H1 (cell line): ENCODE measurements at regions not wholly inside any gene's neighbourhood (a gene's known extent, or its start where the extent isn't known, plus 50 kb on each side); places are given as distances from the start of the nearest gene placed in this dataset.

Experiments used
- ATF2 ChIP-seq: IDR thresholded peaks from 2 replicates; pipeline ENCODE4 v1.6.1; 2012; ENCODE audit warnings: low read length, inconsistent platforms
- BRCA1 ChIP-seq: IDR thresholded peaks from 2 replicates; pipeline ENCODE4 v1.6.1; 2012; ENCODE audit warnings: low read depth, low read length, improper control_type of control experiment
- CREB1 ChIP-seq: IDR thresholded peaks from 2 replicates; pipeline ENCODE4 v1.6.1; 2012; ENCODE audit warnings: inconsistent platforms
- CTCF ChIP-seq, 3 experiments: IDR thresholded peaks; 1 replicate in 2 of 3; 2 replicates in 1 of 3; pipeline versions ENCODE4 v1.5.1 to v1.6.1; 2011; ENCODE audit warnings: low read length in 3 of 3, mild to moderate bottlenecking in 3 of 3, inconsistent platforms in 2 of 3, low read depth in 1 of 3, moderate library complexity in 1 of 3; ENCODE audit not compliant: insufficient read depth in 1 of 3; ENCODE audit errors: control extremely low read depth in 1 of 3
- EZH2 ChIP-seq: fragments of 200-600 bp; sonication (generic); IDR thresholded peaks from 2 replicates; pipeline ENCODE4 v1.7.1; 2012; ENCODE audit warnings: low read depth, mild to moderate bottlenecking, moderate library complexity, low read length, inconsistent platforms; ENCODE audit not compliant: severe bottlenecking
- JUND ChIP-seq: IDR thresholded peaks from 2 replicates; pipeline ENCODE4 v1.6.1; 2011; ENCODE audit warnings: mild to moderate bottlenecking, improper control_type of control experiment, low read length
- MAFK ChIP-seq: IDR thresholded peaks from 2 replicates; pipeline ENCODE4 v1.6.1; 2012; ENCODE audit warnings: low read depth, mild to moderate bottlenecking, improper control_type of control experiment, low read length
- PHF8 ChIP-seq: fragments of 200-600 bp; sonication (generic); conservative IDR thresholded peaks from 2 replicates; pipeline ENCODE4 v1.7.1; 2012; ENCODE audit warnings: low read depth, mild to moderate bottlenecking, inconsistent platforms, low read length, moderate library complexity
- POLR2A ChIP-seq, 2 experiments: IDR thresholded peaks; 1 replicate in 1 of 2; 2 replicates in 1 of 2; pipeline ENCODE4 v1.6.1; 2011; ENCODE audit warnings: low read depth in 2 of 2, low read length in 2 of 2, mild to moderate bottlenecking in 2 of 2; ENCODE audit errors: control extremely low read depth in 1 of 2
- POLR2AphosphoS5 ChIP-seq: IDR thresholded peaks from 2 replicates; pipeline ENCODE4 v1.6.1; 2011; ENCODE audit warnings: low read depth, low read length
- TEAD4 ChIP-seq: IDR thresholded peaks from 2 replicates; pipeline ENCODE4 v1.6.1; 2012; ENCODE audit warnings: low read depth, low read length, inconsistent platforms, mixed read lengths

- TF ChIP-seq JUND (no peak), CTCF (IDR thresholded peaks at IDR 0.05; ENCODE audit: control extremely low read depth in 1 of 3, insufficient read depth in 1 of 3, low read depth in 1 of 3, low read length in 3 of 3) (peak in 2 of 3 experiments; percentile 7 to 29; a peak in 1 of 4 replicates), POLR2AphosphoS5 (no peak), EZH2 (no peak), PHF8 (no peak), CREB1 (no peak), TEAD4 (no peak), POLR2A (IDR thresholded peaks at IDR 0.05; ENCODE audit: control extremely low read depth in 1 of 2, low read depth in 2 of 2, low read length in 2 of 2) (no peak), ATF2 (no peak), BRCA1 (no peak), MAFK (peak; percentile 28; the same call in 1 of the 2 replicates)
Measured at GRCh38 chr15:69979262-69979661, 118.5 kb downstream of the TLE3 start.
